ENCODE measurements at regions not wholly inside any gene's neighbourhood (a gene's known extent, or its start where the extent isn't known, plus 50 kb on each side); places are given as distances from the start of the nearest gene placed in this dataset.

- H3K79me2 ChIP-seq (ENCODE audit: insufficient read depth, low read length), result no peaks in the 10 kb centered on the region
- H3K4me3 ChIP-seq (replicated peaks in 1 of 3; ENCODE audit: low read depth in 2 of 3, low read length in 3 of 3), result no peak overlapping the region
- Mint-ChIP-seq H3K36me3 (no peaks in the 10 kb centered on the region), H3K4me3 (no peak overlapping the region), H3K4me1 (no peaks in the 10 kb centered on the region), H3K9me3 (no peaks in the 10 kb centered on the region), H3K27ac (no peak overlapping the region), H3K27me3 (ENCODE audit: low read depth in 3 of 3) (no peaks in the 10 kb centered on the region)
- H3K4me1 ChIP-seq (ENCODE audit: control insufficient read depth in 1 of 2, insufficient read depth in 2 of 2, low read length in 2 of 2), result no peaks in the 10 kb centered on the region
- H3K9me3 ChIP-seq (replicated peaks in 1 of 2; ENCODE audit: control insufficient read depth in 1 of 2, insufficient read depth in 1 of 2, low read length in 2 of 2), result no peaks in the 10 kb centered on the region
- no peaks in the 10 kb centered on the region for H3K36me3 ChIP-seq (replicated peaks in 1 of 2; ENCODE audit: control insufficient read depth in 1 of 2, insufficient read depth in 2 of 2, low read length in 2 of 2)
- H3K4me2 ChIP-seq (replicated peaks; ENCODE audit: extremely low read depth, low read length, poor library complexity, severe bottlenecking), result no peak overlapping the region
- no peak overlapping the region for H3K27ac ChIP-seq (ENCODE audit: low read depth in 1 of 2, low read length in 2 of 2)
- no peaks in the 10 kb centered on the region for H3K27me3 ChIP-seq (ENCODE audit: control insufficient read depth in 2 of 2, insufficient read depth in 2 of 2, low read length in 2 of 2)
- no peaks in the 10 kb centered on the region for H4K20me1 ChIP-seq (ENCODE audit: insufficient read depth, low read length)
- H2AFZ ChIP-seq (ENCODE audit: insufficient read depth, low read depth, low read length, poor library complexity, severe bottlenecking), result no peak overlapping the region
- H3K9ac ChIP-seq (ENCODE audit: insufficient read depth, low read length, poor library complexity, severe bottlenecking), result no peak overlapping the region
- intact Hi-C loops (cut with micrococcal nuclease), result no loop called here
- DNase-seq, result no peak
- no peak for TF ChIP-seq CTCF (IDR thresholded peaks at IDR 0.05)
- WGBS (ENCODE audit: insufficient coverage), result 100% methylated on average over 1 of the region's 2 CpGs
Measured at GRCh38 chr6:126111327-126111726, 125.0 kb downstream of the TRMT11 start.

GRCh38 chr6:126112171-126112632 is 125.9 kb downstream of the TRMT11 start:
- Histone ChIP-seq H3K27me3 (ENCODE audit: control insufficient read depth in 2 of 2, insufficient read depth in 2 of 2, low read length in 2 of 2) (no peaks in the 10 kb centered on the region), H3K36me3 (replicated peaks in 1 of 2; ENCODE audit: control insufficient read depth in 1 of 2, insufficient read depth in 2 of 2, low read length in 2 of 2) (no peaks in the 10 kb centered on the region), H3K4me3 (replicated peaks in 1 of 3; ENCODE audit: low read depth in 2 of 3, low read length in 3 of 3) (no peak overlapping the region), H3K4me2 (replicated peaks; ENCODE audit: extremely low read depth, low read length, poor library complexity, severe bottlenecking) (no peak overlapping the region), H3K4me1 (ENCODE audit: control insufficient read depth in 1 of 2, insufficient read depth in 2 of 2, low read length in 2 of 2) (no peaks in the 10 kb centered on the region), H3K27ac (ENCODE audit: low read depth in 1 of 2, low read length in 2 of 2) (no peak overlapping the region), H3K9me3 (replicated peaks in 1 of 2; ENCODE audit: control insufficient read depth in 1 of 2, insufficient read depth in 1 of 2, low read length in 2 of 2) (no peaks in the 10 kb centered on the region), H3K9ac (ENCODE audit: insufficient read depth, low read length, poor library complexity, severe bottlenecking) (no peak overlapping the region), H2AFZ (ENCODE audit: insufficient read depth, low read depth, low read length, poor library complexity, severe bottlenecking) (no peak overlapping the region), H3K79me2 (ENCODE audit: insufficient read depth, low read length) (no peaks in the 10 kb centered on the region), H4K20me1 (ENCODE audit: insufficient read depth, low read length) (no peaks in the 10 kb centered on the region)
- Mint-ChIP-seq H3K27me3 (ENCODE audit: low read depth in 3 of 3) (no peaks in the 10 kb centered on the region), H3K4me3 (no peak overlapping the region), H3K36me3 (no peaks in the 10 kb centered on the region), H3K27ac (no peak overlapping the region), H3K4me1 (no peaks in the 10 kb centered on the region), H3K9me3 (no peaks in the 10 kb centered on the region)
- DNase-seq, result no peak
- WGBS (ENCODE audit: insufficient coverage), result no CpG with 5 or more reads among the region's 2 CpGs
- intact Hi-C loops (cut with micrococcal nuclease), result no loop called here
- no peak for TF ChIP-seq CTCF (IDR thresholded peaks at IDR 0.05)
